Endodermal cell (in vitro differentiated cells): ENCODE measurements at regions not wholly inside any gene's neighbourhood (a gene's known extent, or its start where the extent isn't known, plus 50 kb on each side); places are given as distances from the start of the nearest gene placed in this dataset.

ENCODE experiments used
- DNase-seq: peaks from one replicate; pipeline ENCODE4 v3.0.0-alpha.2; 2017
- H3K27ac ChIP-seq: 2 replicates; pipeline ENCODE4 v1.5.1; 2013; ENCODE audit warnings: mild to moderate bottlenecking, low read depth, low read length, moderate library complexity
- H3K27me3 ChIP-seq: 2 replicates; pipeline ENCODE4 v1.6.1; 2013; ENCODE audit warnings: mild to moderate bottlenecking, low read length, moderate library complexity; ENCODE audit not compliant: insufficient read depth, control insufficient read depth, poor library complexity, severe bottlenecking
- H3K36me3 ChIP-seq: 2 replicates; pipeline ENCODE4 v1.7.0; 2013; ENCODE audit warnings: mild to moderate bottlenecking, low read length, moderate library complexity; ENCODE audit not compliant: control insufficient read depth, insufficient read depth
- H3K4me1 ChIP-seq: one replicate; pipeline ENCODE4 v1.7.0; 2013; ENCODE audit warnings: low read length; ENCODE audit not compliant: control insufficient read depth, insufficient read depth
- H3K4me3 ChIP-seq: 2 replicates; pipeline ENCODE4 v1.5.1; 2013; ENCODE audit warnings: mild to moderate bottlenecking, low read length, moderate library complexity
- H3K9ac ChIP-seq: 2 replicates; pipeline ENCODE4 v1.6.1; 2013; ENCODE audit warnings: mild to moderate bottlenecking, low read length, moderate library complexity; ENCODE audit not compliant: poor library complexity, severe bottlenecking; ENCODE audit errors: extremely low read depth
- H3K9me3 ChIP-seq: 2 replicates; pipeline ENCODE4 v1.6.1; 2013; ENCODE audit warnings: mild to moderate bottlenecking, low read length, moderate library complexity; ENCODE audit not compliant: control insufficient read depth
- H3K27ac Mint-ChIP-seq: 2 replicates; pipeline ENCODE4 v1.8.0; 2020; ENCODE audit warnings: mixed read lengths
- H3K27me3 Mint-ChIP-seq: 2 replicates; pipeline ENCODE4 v1.8.0; 2021; ENCODE audit warnings: mild to moderate bottlenecking, mixed read lengths; ENCODE audit not compliant: insufficient read depth
- H3K36me3 Mint-ChIP-seq: 2 replicates; pipeline ENCODE4 v1.8.0; 2020; ENCODE audit warnings: low read depth, mixed read lengths
- H3K4me1 Mint-ChIP-seq: 2 replicates; pipeline ENCODE4 v1.8.0; 2020; ENCODE audit warnings: mixed read lengths
- H3K4me3 Mint-ChIP-seq: 2 replicates; pipeline ENCODE4 v1.8.0; 2020; ENCODE audit warnings: mild to moderate bottlenecking, moderate library complexity, mixed read lengths
- H3K9me3 Mint-ChIP-seq: 2 replicates; pipeline ENCODE4 v1.8.0; 2020; ENCODE audit warnings: mild to moderate bottlenecking, mixed read lengths
- WGBS, 2 experiments: methylation state at CpG; one replicate each; pipeline versions ENCODE4 v1.1.5 to v1.1.7; 2013; ENCODE audit warnings: missing lambda C conversion rate in 2 of 2, mixed read lengths in 1 of 2; ENCODE audit not compliant: insufficient coverage in 1 of 2, insufficient read length in 1 of 2; 5-methylcytosine and 5-hydroxymethylcytosine counted together
- TF ChIP-seq, protein P1 (sequence below): fragments of 200-600 bp; sonication (generic); conservative IDR thresholded peaks from 2 replicates; pipeline ENCODE4 v1.5.0; 2021; ENCODE audit warnings: antibody characterized with exemption, mild to moderate bottlenecking

- Mint-ChIP-seq H3K9me3 (no peaks in the 10 kb centered on the region), H3K27ac (no peak overlapping the region), H3K36me3 (no peaks in the 10 kb centered on the region), H3K4me3 (no peak overlapping the region), H3K27me3 (no peaks in the 10 kb centered on the region), H3K4me1 (peaks cover 24% of the 10 kb centered on the region)
- WGBS, 2 experiments = 87% methylated on average over 11 to 13 of the region's 13 CpGs
- Histone ChIP-seq H3K36me3 (no peaks in the 10 kb centered on the region), H3K4me3 (no peak overlapping the region), H3K9me3 (no peaks in the 10 kb centered on the region), H3K4me1 (peaks cover 11% of the 10 kb centered on the region), H3K27me3 (no peaks in the 10 kb centered on the region), H3K9ac (no peak overlapping the region), H3K27ac (no peak overlapping the region)
- DNase-seq = no peak
- TF ChIP-seq, protein P1, sequence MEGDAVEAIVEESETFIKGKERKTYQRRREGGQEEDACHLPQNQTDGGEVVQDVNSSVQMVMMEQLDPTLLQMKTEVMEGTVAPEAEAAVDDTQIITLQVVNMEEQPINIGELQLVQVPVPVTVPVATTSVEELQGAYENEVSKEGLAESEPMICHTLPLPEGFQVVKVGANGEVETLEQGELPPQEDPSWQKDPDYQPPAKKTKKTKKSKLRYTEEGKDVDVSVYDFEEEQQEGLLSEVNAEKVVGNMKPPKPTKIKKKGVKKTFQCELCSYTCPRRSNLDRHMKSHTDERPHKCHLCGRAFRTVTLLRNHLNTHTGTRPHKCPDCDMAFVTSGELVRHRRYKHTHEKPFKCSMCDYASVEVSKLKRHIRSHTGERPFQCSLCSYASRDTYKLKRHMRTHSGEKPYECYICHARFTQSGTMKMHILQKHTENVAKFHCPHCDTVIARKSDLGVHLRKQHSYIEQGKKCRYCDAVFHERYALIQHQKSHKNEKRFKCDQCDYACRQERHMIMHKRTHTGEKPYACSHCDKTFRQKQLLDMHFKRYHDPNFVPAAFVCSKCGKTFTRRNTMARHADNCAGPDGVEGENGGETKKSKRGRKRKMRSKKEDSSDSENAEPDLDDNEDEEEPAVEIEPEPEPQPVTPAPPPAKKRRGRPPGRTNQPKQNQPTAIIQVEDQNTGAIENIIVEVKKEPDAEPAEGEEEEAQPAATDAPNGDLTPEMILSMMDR = no peak
Measured at GRCh38 chr13:30108216-30108912, 199.0 kb downstream of the KATNAL1 start.

DNA sequence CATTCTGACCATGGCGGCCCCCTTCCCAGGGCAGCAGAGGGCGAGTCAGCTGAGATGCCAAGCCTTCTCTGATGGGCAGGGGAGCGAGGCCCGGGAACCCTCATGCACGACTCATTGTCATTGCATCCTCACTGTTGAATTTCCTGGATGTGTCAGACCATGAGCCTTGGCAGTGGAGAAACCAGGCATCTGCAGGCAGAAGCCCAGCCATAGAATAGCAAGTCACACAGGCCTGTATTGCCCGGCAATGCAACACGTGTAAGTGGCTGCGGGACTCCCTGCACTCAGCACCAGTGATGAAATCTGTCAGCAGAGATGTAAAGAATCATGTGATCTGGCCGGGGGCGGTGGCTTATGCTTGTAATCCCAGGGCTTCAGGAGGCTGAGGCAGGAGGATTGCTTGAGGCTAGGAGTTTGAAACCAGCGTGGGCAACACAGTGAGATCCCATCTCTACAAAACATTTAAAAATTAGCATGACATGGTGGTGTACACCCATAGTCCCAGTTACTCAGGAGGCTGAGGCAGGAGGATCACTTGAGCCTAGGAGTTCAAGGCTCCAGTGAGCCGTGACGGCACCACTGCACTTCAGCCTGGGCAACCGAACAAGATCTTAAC, 199.7 kb downstream of the KATNAL1 start:
- Mint-ChIP-seq H3K9me3 (no peaks in the 10 kb centered on the region), H3K4me1 (peaks cover 17% of the 10 kb centered on the region), H3K27me3 (no peaks in the 10 kb centered on the region), H3K4me3 (no peak overlapping the region), H3K36me3 (no peaks in the 10 kb centered on the region), H3K27ac (no peak overlapping the region)
- DNase-seq = no peak
- H3K36me3 ChIP-seq = no peaks in the 10 kb centered on the region
- H3K4me3 ChIP-seq = no peak overlapping the region
- H3K27me3 ChIP-seq = no peaks in the 10 kb centered on the region
- H3K4me1 ChIP-seq = peaks cover 7% of the 10 kb centered on the region
- TF ChIP-seq, protein P1 = no peak
- no peak overlapping the region for H3K9ac ChIP-seq
- no peaks in the 10 kb centered on the region for H3K9me3 ChIP-seq
- 94 to 96% methylated on average over 11 to 14 of the region's 14 CpGs for WGBS, 2 experiments
- H3K27ac ChIP-seq = no peak overlapping the region

DNA sequence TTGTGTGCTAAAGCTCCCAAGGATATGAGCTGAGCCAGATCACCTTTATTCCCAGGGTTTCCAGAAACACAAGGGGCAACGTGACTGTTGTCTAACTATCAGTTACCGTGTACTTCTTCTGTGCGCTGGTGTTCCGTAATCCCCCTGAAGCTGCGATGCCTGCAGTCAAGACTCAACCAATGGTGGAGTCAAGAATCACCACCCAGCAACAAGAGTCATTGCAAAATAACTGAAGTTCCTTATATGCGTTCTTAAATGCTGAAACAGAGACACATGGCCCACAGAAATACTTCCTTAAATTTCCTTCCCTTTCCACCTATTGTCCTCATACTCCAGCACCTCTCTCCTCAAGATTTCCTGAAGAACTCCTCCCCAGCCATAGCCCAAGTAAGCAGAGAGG, 200.2 kb downstream of the KATNAL1 start:
- DNase-seq = no peak
- Histone ChIP-seq H3K27me3 (no peaks in the 10 kb centered on the region), H3K4me3 (no peak overlapping the region), H3K9me3 (no peaks in the 10 kb centered on the region), H3K36me3 (no peaks in the 10 kb centered on the region), H3K4me1 (peaks cover 2% of the 10 kb centered on the region), H3K9ac (no peak overlapping the region), H3K27ac (no peak overlapping the region)
- no peaks in the 10 kb centered on the region for H3K9me3 Mint-ChIP-seq
- H3K36me3 Mint-ChIP-seq = no peaks in the 10 kb centered on the region
- no peak overlapping the region for H3K27ac Mint-ChIP-seq
- H3K4me3 Mint-ChIP-seq = no peak overlapping the region
- no peaks in the 10 kb centered on the region for H3K27me3 Mint-ChIP-seq
- WGBS, 2 experiments = 96 to 97% methylated on average over 5 to 6 of the region's 6 CpGs
- H3K4me1 Mint-ChIP-seq = peaks cover 12% of the 10 kb centered on the region
- TF ChIP-seq, protein P1 = no peak
